ENCODE measurements at regions not wholly inside any gene's neighbourhood (a gene's known extent, or its start where the extent isn't known, plus 50 kb on each side); places are given as distances from the start of the nearest gene placed in this dataset.

GRCh38 chr5:2293906-2294305, 411.2 kb upstream of the IRX4 start:
- DNase-seq, result no peak
- Histone ChIP-seq H3K9me3 (no peaks in the 10 kb centered on the region), H3K27me3 (replicated peaks in 1 of 7) (peaks cover 0 to 5% (median 0%) of the 10 kb centered on the region in 7 donors), H3K36me3 (no peaks in the 10 kb centered on the region), H3K27ac (no peak overlapping the region), H3K4me3 (peak overlapping the region in 1 of 8 donors; percentile 9), H3K4me1 (no peaks in the 10 kb centered on the region)
- WGBS, 5 donors, result 53 to 73% (median 65%) methylated on average over 9 of the region's 9 CpGs
- TF ChIP-seq CTCF (IDR thresholded peaks at IDR 0.05 in 8 of 11, conservative IDR thresholded peaks at IDR 0.05 in 3 of 11) (no peak), POLR2A (IDR thresholded peaks at IDR 0.05) (no peak), POLR2AphosphoS5 (IDR thresholded peaks at IDR 0.05) (no peak)
- intact Hi-C loops (cut with DNase I; ENCODE audit: low total_unique reads), result no loop called here

- Histone ChIP-seq H3K9me3 (no peaks in the 10 kb centered on the region), H3K4me1 (no peaks in the 10 kb centered on the region), H3K4me3 (no peak overlapping the region), H3K27ac (no peak overlapping the region), H3K36me3 (no peaks in the 10 kb centered on the region), H3K27me3 (replicated peaks in 1 of 7) (peaks cover 0 to 4% (median 0%) of the 10 kb centered on the region in 7 donors)
- intact Hi-C loops (cut with DNase I; ENCODE audit: low total_unique reads), result no loop called here
- WGBS, 5 donors, result 89 to 95% (median 93%) methylated on average over 15 to 19 of the region's 19 CpGs
- no peak for DNase-seq
- TF ChIP-seq POLR2AphosphoS5 (IDR thresholded peaks at IDR 0.05), result no peak
- TF ChIP-seq POLR2A (IDR thresholded peaks at IDR 0.05), result no peak
- TF ChIP-seq CTCF (IDR thresholded peaks at IDR 0.05 in 8 of 11, conservative IDR thresholded peaks at IDR 0.05 in 3 of 11), result no peak
Observed at GRCh38 chr5:2291146-2291840, 408.6 kb upstream of the IRX4 start.

- no peaks in the 10 kb centered on the region for H3K36me3 ChIP-seq
- no peak overlapping the region for H3K4me3 ChIP-seq
- intact Hi-C loops (cut with DNase I; ENCODE audit: low total_unique reads), result no loop called here
- H3K4me1 ChIP-seq, result no peaks in the 10 kb centered on the region
- H3K9me3 ChIP-seq, result no peaks in the 10 kb centered on the region
- H3K27ac ChIP-seq, result no peak overlapping the region
- WGBS, 5 donors, result 91 to 97% (median 96%) methylated on average over 8 of the region's 8 CpGs
- no peak for TF ChIP-seq CTCF (IDR thresholded peaks at IDR 0.05 in 8 of 11, conservative IDR thresholded peaks at IDR 0.05 in 3 of 11)
- TF ChIP-seq POLR2AphosphoS5 (IDR thresholded peaks at IDR 0.05), result no peak
- no peak for TF ChIP-seq POLR2A (IDR thresholded peaks at IDR 0.05)
- DNase-seq, result no peak
- H3K27me3 ChIP-seq (replicated peaks in 1 of 7), result peaks cover 0 to 4% (median 0%) of the 10 kb centered on the region in 7 donors
Observed at GRCh38 chr5:2289380-2289779, 406.7 kb upstream of the IRX4 start.

- H3K9me3 ChIP-seq, result no peaks in the 10 kb centered on the region
- DNase-seq, result no peak
- no peak for TF ChIP-seq POLR2A (IDR thresholded peaks at IDR 0.05)
- TF ChIP-seq POLR2AphosphoS5 (IDR thresholded peaks at IDR 0.05), result no peak
- TF ChIP-seq CTCF (IDR thresholded peaks at IDR 0.05 in 8 of 11, conservative IDR thresholded peaks at IDR 0.05 in 3 of 11), result no peak
- intact Hi-C loops (cut with DNase I; ENCODE audit: low total_unique reads), result no loop called here
- peaks cover 0 to 4% (median 0%) of the 10 kb centered on the region in 7 donors for H3K27me3 ChIP-seq (replicated peaks in 1 of 7)
- no peak overlapping the region for H3K4me3 ChIP-seq
- 80 to 89% (median 84%) methylated on average over 15 to 16 of the region's 16 CpGs for WGBS, 5 donors
- H3K27ac ChIP-seq, result no peak overlapping the region
- H3K36me3 ChIP-seq, result no peaks in the 10 kb centered on the region
- H3K4me1 ChIP-seq, result no peaks in the 10 kb centered on the region
Observed at GRCh38 chr5:2288968-2289367, 406.2 kb upstream of the IRX4 start.

Measured in spleen (tissue), 11 donors.